HG03520 (cell line): ENCODE measurements at regions not wholly inside any gene's neighbourhood (a gene's known extent, or its start where the extent isn't known, plus 50 kb on each side); places are given as distances from the start of the nearest gene placed in this dataset.
"Not testable (repeated sequence)": the region's sequence is repeated elsewhere in the genome, so short reads cannot be mapped to it uniquely, and the experiment has no call there.

ENCODE experiments used
- ATAC-seq: cut with Tn5 transposase; IDR thresholded peaks from one replicate; pipeline ENCODE4 v1.9.1; 2021; ENCODE audit warnings: mild to moderate bottlenecking, moderate library complexity; ENCODE audit not compliant: unreplicated experiment

DNA sequence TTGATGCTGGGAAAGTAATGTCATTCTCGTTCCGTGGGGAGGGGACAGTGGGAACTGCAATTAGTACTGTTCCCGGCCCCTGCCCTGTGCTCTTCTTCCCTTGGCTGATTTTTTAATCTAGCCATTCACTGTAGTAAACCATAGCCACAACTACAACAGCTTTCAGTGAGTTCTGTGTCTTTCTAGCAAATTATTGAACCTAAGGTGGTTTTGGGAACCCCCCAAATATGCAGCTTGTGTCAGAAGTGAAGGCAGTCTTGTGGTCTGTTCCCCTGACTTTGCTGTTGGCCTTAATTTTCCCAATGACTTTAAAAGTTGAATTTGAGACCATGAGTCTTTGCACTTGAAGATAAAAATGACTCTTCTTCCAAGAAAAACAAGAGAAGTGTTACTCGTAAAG is 114.3 kb upstream of the ETV6 start:
- no peak for ATAC-seq

GRCh38 chr12:11539156-11539555 is 110.3 kb upstream of the ETV6 start:
- no peak for ATAC-seq

GRCh38 chr12:11540156-11540555 is 109.3 kb upstream of the ETV6 start:
- no peak for ATAC-seq

- no peak for ATAC-seq
These were observed 108.7 kb upstream of the ETV6 start for GRCh38 chr12:11540615-11541310.

DNA sequence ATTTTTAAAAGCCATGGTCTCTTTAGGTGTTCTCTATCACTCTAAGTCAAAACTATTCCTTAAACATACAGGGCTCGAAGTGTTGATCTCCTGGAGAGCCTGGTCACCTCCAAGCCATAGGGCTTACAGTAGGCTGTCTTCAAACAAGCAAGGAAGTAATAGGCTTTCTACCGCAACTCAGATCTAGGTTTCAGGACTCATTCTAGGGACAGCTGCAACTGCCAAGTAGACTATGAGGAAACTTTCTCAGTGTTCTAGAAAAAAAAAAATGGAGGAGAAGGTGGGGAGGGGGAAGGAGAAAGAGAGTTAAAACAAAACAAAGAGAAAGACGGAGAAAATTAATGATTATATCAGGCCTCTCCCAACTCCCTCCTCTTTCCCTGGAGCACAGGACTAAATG is 106.9 kb upstream of the ETV6 start:
- ATAC-seq = no peak

DNA sequence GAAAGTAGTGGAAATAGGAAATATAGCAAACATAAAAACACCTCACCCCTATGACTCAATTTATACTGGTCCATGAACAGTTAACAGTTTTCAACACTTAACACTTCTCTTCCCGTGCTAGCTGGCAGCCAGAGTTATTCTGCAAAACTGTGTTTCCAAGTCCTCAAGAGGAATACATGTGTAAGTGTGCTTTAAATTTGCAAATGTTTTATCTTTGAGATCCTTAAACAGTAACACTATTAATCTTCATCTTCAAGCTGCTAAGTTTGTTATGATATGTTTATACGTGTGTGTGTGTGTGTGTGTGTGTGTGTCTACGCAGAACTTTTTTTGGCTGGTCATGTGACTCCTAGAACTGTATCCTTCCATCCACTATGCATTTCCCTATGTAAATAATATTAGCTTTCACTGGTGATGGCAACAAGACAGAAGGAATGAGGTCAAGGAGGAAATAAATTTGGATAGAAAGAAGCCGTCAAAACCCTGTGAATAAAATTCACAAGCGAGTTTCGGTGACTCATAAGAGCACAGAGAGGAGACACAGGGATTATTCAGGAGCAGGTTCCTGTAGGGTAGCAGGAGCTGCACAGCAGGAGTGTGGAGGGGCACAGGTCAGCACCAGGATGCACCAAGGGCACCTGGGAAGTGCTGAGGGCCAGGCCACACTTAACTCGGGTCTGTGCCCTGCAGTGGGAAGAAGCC is 105.9 kb upstream of the ETV6 start:
- ATAC-seq = no peak

GRCh38 chr12:11545484-11546330 is 103.8 kb upstream of the ETV6 start:
- peak; percentile 75 for ATAC-seq

DNA sequence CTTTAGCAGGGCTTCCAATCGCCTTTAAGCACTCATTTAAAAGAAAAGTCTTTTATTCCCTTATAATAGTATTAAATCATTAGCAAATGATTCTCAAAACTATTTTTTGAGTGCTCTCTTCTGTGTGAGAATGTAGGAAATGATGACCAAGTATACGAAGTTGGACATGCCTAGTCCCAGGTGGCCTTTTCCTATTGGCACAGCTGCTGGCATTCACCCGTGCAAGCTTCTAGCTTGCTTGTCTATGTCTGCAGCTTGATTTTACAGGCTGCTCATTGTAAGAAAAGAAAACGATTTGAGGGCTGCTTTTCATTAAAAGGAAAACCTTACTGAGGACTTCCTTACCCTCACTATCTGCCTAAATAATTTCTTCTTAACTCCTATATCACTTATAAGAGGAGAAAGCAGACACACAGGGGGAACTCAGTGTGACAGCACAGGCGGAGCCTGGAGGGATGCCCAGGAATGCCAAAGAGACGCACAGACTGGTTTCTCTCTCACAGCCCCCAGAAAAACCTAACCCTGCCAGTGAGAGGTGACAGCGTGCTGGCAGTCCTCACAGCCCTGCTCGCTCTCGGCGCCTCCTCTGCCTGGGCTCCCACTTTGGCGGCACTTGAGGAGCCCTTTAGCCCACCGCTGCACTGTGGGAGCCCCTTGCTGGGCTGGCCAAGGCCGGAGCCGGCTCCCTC is 102.7 kb upstream of the ETV6 start:
- ATAC-seq = not testable (repeated sequence)

DNA sequence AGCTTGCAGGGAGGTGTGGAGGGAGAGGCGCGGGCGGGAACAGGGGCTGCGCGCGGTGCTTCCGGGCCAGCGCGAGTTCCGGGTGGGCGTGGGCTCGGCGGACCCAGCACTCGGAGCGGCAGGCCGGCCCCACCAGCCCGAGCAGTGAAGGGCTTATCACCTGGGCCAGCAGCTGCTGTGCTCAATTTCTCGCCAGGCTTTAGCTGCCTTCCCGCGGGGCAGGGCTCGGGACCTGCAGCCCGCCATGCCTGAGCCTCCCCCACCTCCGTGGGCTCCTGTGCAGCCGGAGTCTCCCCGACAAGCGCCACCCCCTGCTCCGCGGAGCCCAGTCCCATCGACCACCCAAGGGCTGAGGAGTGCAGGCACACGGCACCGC is 102.2 kb upstream of the ETV6 start:
- not testable (repeated sequence) for ATAC-seq

- no peak for ATAC-seq
These were observed 100.4 kb upstream of the ETV6 start for GRCh38 chr12:11549119-11549518.

DNA sequence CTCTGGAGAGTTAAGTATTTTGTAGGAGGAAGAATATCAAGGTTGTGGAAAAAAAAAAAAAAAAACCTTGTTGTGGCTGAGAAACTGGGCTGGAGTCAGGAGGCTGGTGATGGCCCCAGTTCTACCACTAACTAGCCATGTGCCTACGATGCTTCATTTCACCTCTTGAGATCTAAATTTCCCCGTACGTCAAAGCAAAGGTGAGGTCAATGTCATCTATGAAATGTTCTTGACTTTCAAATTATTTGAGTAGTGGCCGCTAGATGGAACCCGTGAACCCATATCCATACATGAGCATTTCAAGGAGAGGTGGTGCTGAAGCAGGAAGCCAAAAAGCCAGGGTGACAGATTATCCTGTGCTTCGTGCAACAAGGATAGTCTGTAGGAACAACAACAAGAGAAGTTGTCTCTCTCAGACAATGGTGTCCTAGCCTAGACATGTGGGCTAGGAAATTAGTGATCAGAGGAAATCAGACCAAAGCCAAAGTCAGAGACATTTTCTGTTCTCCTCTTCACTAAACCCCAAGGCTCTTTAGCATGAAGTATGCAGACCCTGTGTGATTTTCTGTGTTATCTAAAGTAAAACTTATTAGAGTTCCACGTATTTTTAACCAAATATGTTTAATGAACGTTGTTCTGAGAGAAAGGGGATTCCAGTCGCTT is 95.5 kb upstream of the ETV6 start:
- peak; percentile 64 for ATAC-seq

GRCh38 chr12:11555195-11555594 is 94.3 kb upstream of the ETV6 start:
- no peak for ATAC-seq

DNA sequence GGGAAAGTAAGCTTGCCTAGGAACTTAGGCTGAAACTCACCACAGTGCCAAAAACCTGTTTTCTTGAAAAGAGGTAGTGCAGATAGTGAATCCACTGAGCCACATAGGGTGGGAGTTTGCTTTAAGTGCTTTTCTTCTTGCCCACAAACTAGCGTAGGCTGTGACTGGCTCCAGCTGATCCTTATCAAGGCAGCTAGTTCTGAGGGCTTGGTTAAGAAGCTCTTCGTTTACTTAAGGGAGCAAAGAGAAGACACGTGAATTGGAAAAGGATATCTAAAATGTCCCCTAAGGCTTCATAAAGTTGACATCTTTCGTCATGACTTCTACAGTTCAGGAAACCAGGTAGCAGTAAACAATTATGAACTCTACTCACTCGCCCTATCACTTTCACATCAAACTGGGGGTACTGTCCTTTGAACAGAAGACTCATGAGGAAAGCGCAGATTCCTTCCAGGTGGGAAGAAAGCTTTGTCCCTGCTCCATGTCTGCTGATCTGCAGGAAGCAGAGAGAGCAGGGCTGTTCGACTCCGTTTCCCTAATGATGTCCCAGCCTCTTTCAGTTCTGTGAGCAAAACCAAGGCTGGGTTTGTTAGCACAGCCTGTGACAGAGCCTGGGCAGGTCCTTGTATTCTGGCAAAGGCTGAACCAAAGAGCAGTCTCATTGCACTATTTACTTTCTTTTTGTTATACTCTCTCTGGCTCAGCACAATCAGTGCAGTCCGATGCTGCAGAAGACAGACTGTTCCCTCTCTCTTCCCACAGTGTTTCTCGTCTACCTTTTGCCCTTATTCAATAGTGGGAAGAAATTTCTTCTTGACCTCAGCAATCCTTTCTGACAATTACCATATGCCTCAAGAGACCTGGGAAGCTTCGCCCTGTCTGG is 93.5 kb upstream of the ETV6 start:
- no peak for ATAC-seq

DNA sequence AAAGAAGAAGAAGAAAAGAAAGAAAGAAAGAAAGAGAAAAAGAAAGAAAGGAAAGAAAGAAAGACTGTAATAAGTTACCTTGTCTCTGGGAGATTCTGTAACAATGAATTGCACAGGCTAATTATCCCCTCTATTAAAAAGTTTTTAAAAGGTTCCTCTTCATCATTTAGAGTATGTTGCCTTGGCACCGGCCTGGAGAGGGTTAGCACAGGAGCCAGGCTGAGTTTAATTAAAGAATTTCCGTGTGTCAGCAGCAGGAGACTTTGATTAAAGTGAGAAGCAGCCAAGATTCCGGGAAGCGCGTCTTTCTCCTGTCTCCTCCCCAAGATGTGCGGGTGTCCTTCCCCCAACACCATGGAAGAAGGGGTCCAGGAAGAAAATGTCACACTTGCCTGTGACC is 92.8 kb upstream of the ETV6 start:
- no peak for ATAC-seq

GRCh38 chr12:11559626-11560340 is 89.7 kb upstream of the ETV6 start:
- ATAC-seq = no peak

GRCh38 chr12:11561411-11561810 is 88.1 kb upstream of the ETV6 start:
- ATAC-seq = no peak

- ATAC-seq = no peak
These were observed 85.4 kb upstream of the ETV6 start for GRCh38 chr12:11563785-11564739.
